NCI-H510A treated with DMSO at 0.1 percent for 48 hours (cell line): ENCODE measurements at regions not wholly inside any gene's neighbourhood (a gene's known extent, or its start where the extent isn't known, plus 50 kb on each side); places are given as distances from the start of the nearest gene placed in this dataset.

ENCODE experiments used
- DNase-seq: peaks from one replicate; lab custom pipeline; 2025; lab: John Stamatoyannopoulos, UW

DNA sequence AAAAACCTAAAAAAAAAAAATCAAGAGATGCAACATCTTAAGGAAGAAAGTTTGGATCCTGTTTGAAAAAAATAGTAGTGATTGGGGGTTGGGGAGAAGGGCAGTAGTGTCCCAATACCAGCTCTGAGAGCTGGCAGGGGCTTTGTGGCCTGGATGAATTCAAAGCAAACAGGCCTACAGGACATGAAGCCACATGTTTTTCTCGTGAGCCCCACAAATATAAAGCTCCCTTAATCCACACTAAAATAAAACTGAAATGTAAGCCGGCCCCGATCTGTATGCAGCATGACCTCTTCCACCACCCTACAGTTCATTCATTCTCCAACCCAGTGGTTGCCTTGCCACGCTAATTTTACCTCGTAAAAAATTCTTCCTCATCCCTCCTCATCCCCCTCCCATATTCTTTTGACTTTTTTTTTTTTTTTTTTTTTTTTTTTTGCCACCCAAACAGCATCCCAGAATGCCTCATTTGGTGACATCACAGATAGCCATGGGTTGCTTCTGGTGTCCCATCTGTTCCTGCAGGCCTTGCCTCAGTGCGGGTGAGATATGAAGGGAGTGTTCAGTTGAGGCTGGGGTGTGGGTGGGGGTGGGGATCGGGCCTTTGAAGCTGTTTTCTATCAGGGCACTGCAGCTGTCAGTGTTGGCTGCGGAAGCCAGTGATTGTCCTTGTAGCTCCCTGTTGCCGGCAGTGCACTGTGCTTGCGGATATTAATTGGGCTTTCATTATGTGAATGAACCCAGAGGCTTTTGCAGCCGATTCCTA, 81.6 kb upstream of the NFIB start:
- DNase-seq, result no peak

DNA sequence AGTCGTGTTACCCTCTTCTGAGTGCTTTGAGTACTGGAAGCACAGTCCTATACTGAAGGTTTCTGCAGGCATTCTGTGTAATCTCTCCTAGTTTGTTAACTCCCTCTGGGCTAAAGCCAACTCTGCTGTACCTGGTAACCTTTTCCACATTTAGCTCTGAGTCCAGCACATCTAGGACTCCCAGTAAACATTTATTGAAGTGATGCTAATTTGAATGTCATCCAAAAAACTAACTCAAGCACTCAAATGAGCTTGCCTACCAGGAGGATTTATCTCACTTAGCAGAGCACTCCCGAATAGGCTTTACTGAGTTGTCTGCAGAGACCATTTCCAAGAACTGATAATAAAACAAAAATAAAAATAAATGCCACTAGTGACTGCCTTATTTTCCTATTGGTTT, 79.5 kb upstream of the NFIB start:
- DNase-seq, result no peak

DNA sequence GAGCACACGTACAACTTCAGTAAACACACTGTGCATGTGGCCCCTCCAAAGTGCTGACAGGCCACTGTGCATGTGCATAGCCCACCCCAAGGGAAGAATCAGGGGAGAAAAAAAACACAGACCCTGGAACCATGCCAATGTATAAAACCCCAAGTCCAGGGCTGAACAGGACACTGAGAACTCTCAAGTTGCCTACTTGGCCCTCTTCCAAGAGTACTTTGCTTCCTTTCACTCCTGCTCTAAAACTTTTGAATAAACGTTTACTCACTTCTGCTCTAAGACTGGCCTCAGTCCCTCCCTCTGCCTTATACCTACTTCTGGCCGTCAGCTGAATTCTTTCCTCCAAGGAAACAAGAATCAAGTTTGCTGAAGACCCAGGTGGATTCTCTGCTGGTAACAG, 77.7 kb upstream of the NFIB start:
- DNase-seq, result no peak

GRCh38 chr9:14389657-14390056, 75.7 kb upstream of the NFIB start:
- DNase-seq, result no peak

- DNase-seq, result no peak
Measured at GRCh38 chr9:14389146-14389545, 75.2 kb upstream of the NFIB start.

DNA sequence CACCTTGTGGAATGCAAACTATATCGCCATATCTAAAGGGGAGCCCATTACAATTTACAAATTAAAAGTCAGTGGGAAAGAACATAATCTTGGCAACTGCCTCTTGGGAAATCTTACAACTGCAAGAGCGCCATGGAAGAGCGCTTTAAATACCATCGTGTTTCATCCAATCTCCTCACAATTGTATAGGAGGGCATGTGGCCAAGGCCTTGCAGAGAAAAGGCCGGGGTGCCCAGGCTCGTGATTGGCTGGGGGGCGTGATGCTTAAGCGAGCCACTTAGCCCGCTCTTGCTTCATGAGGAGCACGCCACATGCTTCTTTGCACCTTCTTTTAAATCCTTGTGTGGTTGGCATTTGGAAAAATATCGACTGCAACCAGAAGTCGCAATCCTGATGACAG, 69.8 kb upstream of the NFIB start:
- DNase-seq, result no peak

GRCh38 chr9:14383294-14383693, 69.4 kb upstream of the NFIB start:
- no peak for DNase-seq

- DNase-seq, result no peak
Measured at GRCh38 chr9:14380061-14380836, 66.3 kb upstream of the NFIB start.

- no peak for DNase-seq
Measured at GRCh38 chr9:14379280-14379679, 65.3 kb upstream of the NFIB start.

DNA sequence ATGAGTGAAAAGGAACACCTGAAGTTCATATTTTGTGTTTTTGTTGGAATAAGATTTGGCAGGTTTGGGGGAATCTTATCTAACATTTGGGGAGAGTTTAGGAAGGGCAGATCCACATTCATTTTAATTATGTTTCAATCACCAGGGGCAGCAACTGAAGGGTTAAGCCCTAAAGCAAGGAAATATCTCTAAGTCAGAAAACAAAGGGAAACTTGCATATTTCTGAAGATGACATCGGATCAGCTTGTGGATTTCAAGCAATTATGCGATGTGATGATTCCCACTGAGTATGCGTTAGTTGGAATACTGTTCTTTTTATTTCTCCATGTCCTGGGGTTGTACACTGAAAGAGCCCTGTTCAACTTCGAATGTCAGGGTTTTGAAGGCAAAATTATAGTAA, 59.8 kb upstream of the NFIB start:
- DNase-seq, result no peak

GRCh38 chr9:14373336-14373666, 59.4 kb upstream of the NFIB start:
- no peak for DNase-seq

DNA sequence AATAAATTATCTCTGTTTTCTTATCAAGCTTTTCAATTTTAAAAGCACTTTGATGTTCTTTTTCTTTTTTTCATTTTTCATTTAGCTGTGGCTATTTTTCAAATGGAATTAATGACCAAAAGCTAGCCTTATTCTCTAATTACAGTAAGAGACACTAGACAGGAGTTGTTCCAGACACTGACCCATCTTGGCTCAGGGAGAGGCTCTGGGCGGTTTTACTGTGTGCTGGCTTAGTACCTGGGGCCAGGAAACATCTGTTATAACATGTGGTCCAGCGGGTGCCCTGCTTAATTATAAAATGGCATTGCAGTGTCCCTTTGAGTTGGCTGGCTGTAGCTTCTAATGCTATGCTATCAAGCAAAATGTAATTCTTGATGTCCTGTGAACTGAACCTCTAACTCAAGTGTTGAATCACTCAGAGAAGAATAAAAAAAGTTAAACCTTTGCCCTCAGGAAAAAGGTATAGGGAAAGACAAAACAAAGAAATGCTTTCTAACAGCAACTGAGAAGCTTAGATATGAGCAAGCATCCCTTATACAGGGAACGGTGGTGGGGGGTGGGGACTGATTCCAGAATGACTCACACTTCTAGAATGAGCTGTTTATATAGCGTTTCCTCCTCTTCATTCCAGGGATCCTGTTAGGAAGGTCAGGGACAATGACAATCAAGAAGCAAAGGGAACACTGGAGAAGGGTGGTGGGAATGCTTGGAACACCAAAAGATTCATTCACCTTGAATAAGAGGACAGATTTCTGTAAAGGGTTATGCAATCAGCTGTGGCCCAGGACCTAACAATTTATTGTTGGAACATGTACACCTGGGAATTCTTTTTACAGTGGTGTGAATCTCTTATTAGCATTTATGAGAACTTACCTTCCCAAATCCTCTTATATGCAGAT, 58.7 kb upstream of the NFIB start:
- no peak for DNase-seq

GRCh38 chr9:14369011-14369410, 55.1 kb upstream of the NFIB start:
- DNase-seq, result no peak

- no peak for DNase-seq
Measured at GRCh38 chr9:14366076-14366475, 52.1 kb upstream of the NFIB start.

DNA sequence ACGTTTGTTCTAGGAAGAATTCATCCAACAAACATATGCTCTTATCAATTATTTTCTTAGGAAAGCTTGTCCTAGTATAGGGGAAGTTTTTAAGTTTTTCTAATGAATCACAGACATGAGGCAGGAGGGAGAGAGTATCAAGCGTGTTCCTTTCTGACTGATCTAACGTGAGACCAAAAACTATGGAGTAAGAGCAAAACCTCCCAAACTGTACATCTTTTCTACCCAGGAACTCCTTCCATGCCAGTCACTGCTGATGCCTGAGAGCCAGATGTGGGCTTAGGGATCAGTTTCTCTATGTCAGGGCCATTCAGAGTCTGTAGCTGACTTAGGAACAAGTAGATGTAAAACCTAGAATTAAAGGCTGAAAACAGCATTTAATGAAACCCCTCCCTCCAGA, 51.7 kb upstream of the NFIB start:
- DNase-seq, result no peak
